Immature natural killer cell (primary cell): ENCODE measurements at regions not wholly inside any gene's neighbourhood (a gene's known extent, or its start where the extent isn't known, plus 50 kb on each side); places are given as distances from the start of the nearest gene placed in this dataset.

Experiments
- DNase-seq, 3 donors: peaks; one replicate each; pipeline ENCODE4 v3.0.0; 2022; ENCODE audit warnings: mixed read lengths in 1 of 3
- H3K27ac Mint-ChIP-seq, 6 donors: one replicate each; pipeline ENCODE4 v1.8.0; 2020; ENCODE audit warnings: mixed read lengths in 6 of 6, mild to moderate bottlenecking in 5 of 6, inconsistent platforms in 4 of 6, moderate library complexity in 3 of 6
- H3K27me3 Mint-ChIP-seq, 3 donors: one replicate each; pipeline ENCODE4 v1.8.0; 2020 to 2021; ENCODE audit warnings: low read depth in 3 of 3, mild to moderate bottlenecking in 3 of 3, mixed read lengths in 3 of 3, moderate library complexity in 3 of 3, inconsistent platforms in 1 of 3
- H3K36me3 Mint-ChIP-seq, 3 donors: one replicate each; pipeline ENCODE4 v1.8.0; 2020; ENCODE audit warnings: mixed read lengths in 3 of 3, inconsistent platforms in 2 of 3, mild to moderate bottlenecking in 2 of 3
- H3K4me1 Mint-ChIP-seq, 2 donors: one replicate each; pipeline ENCODE4 v1.8.0; 2020; ENCODE audit warnings: inconsistent platforms in 2 of 2, mild to moderate bottlenecking in 2 of 2, mixed read lengths in 2 of 2, moderate library complexity in 1 of 2
- H3K4me3 Mint-ChIP-seq, 5 donors: one replicate each; pipeline ENCODE4 v1.8.0; 2020; ENCODE audit warnings: mild to moderate bottlenecking in 5 of 5, mixed read lengths in 5 of 5, inconsistent platforms in 3 of 5, moderate library complexity in 3 of 5
- H3K9me3 Mint-ChIP-seq, 6 donors: one replicate each; pipeline ENCODE4 v1.8.0; 2020; ENCODE audit warnings: mild to moderate bottlenecking in 6 of 6, mixed read lengths in 6 of 6, inconsistent platforms in 4 of 6, moderate library complexity in 3 of 6

- peaks cover 0 to 2% (median 0%) of the 10 kb centered on the region in 6 donors for H3K9me3 Mint-ChIP-seq
- H3K27ac Mint-ChIP-seq, result no peak overlapping the region
- H3K4me1 Mint-ChIP-seq, result no peaks in the 10 kb centered on the region
- H3K4me3 Mint-ChIP-seq, result no peak overlapping the region
- no peaks in the 10 kb centered on the region for H3K36me3 Mint-ChIP-seq
- H3K27me3 Mint-ChIP-seq, result peaks cover 2 to 6% (median 3%) of the 10 kb centered on the region in 3 donors
- no peak for DNase-seq
These were observed 261.9 kb downstream of the HHIPL2 start for GRCh38 chr1:222286011-222286410.

- no peak overlapping the region for H3K4me3 Mint-ChIP-seq
- no peaks in the 10 kb centered on the region for H3K4me1 Mint-ChIP-seq
- no peak for DNase-seq
- H3K36me3 Mint-ChIP-seq, result no peaks in the 10 kb centered on the region
- peaks cover 2 to 6% (median 3%) of the 10 kb centered on the region in 3 donors for H3K27me3 Mint-ChIP-seq
- H3K9me3 Mint-ChIP-seq, result peaks cover 0 to 2% (median 0%) of the 10 kb centered on the region in 6 donors
- no peak overlapping the region for H3K27ac Mint-ChIP-seq
These were observed 262.4 kb downstream of the HHIPL2 start for GRCh38 chr1:222285526-222285925.

- no peak for DNase-seq
- Mint-ChIP-seq H3K4me3 (no peak overlapping the region), H3K4me1 (no peaks in the 10 kb centered on the region), H3K27me3 (peaks cover 3% of the 10 kb centered on the region in 3 donors), H3K36me3 (no peaks in the 10 kb centered on the region), H3K27ac (no peak overlapping the region), H3K9me3 (peaks cover 0 to 2% (median 0%) of the 10 kb centered on the region in 6 donors)
These were observed 263.4 kb downstream of the HHIPL2 start for GRCh38 chr1:222284466-222284865.

GRCh38 chr1:222283147-222283768 is 264.6 kb downstream of the HHIPL2 start:
- no peaks in the 10 kb centered on the region for H3K4me1 Mint-ChIP-seq
- no peak overlapping the region for H3K4me3 Mint-ChIP-seq
- no peak overlapping the region for H3K27ac Mint-ChIP-seq
- no peak for DNase-seq
- H3K27me3 Mint-ChIP-seq, result peaks cover 3 to 6% (median 4%) of the 10 kb centered on the region in 3 donors
- no peaks in the 10 kb centered on the region for H3K36me3 Mint-ChIP-seq
- peaks cover 0 to 4% (median 0%) of the 10 kb centered on the region in 6 donors for H3K9me3 Mint-ChIP-seq

- Mint-ChIP-seq H3K9me3 (peaks cover 0 to 4% (median 0%) of the 10 kb centered on the region in 6 donors), H3K4me1 (no peaks in the 10 kb centered on the region), H3K27me3 (peaks cover 3 to 6% (median 6%) of the 10 kb centered on the region in 3 donors), H3K27ac (no peak overlapping the region), H3K4me3 (no peak overlapping the region), H3K36me3 (no peaks in the 10 kb centered on the region)
- DNase-seq, result no peak
These were observed 268.3 kb downstream of the HHIPL2 start for GRCh38 chr1:222279591-222279990.

GRCh38 chr1:222278501-222278900 is 269.4 kb downstream of the HHIPL2 start:
- peaks cover 0 to 4% (median 0%) of the 10 kb centered on the region in 6 donors for H3K9me3 Mint-ChIP-seq
- no peaks in the 10 kb centered on the region for H3K4me1 Mint-ChIP-seq
- no peaks in the 10 kb centered on the region for H3K36me3 Mint-ChIP-seq
- no peak overlapping the region for H3K27ac Mint-ChIP-seq
- H3K4me3 Mint-ChIP-seq, result no peak overlapping the region
- DNase-seq, result no peak
- H3K27me3 Mint-ChIP-seq, result peaks cover 3 to 6% (median 6%) of the 10 kb centered on the region in 3 donors

- peaks cover 4 to 6% (median 4%) of the 10 kb centered on the region in 3 donors for H3K27me3 Mint-ChIP-seq
- no peaks in the 10 kb centered on the region for H3K4me1 Mint-ChIP-seq
- no peak overlapping the region for H3K4me3 Mint-ChIP-seq
- H3K36me3 Mint-ChIP-seq, result peaks cover 0 to 4% (median 0%) of the 10 kb centered on the region in 3 donors
- no peak overlapping the region for H3K27ac Mint-ChIP-seq
- H3K9me3 Mint-ChIP-seq, result peaks cover 0 to 9% (median 0%) of the 10 kb centered on the region in 6 donors
- no peak for DNase-seq
These were observed 272.0 kb downstream of the HHIPL2 start for GRCh38 chr1:222275729-222276465.

GRCh38 chr1:222275001-222275728 is 272.7 kb downstream of the HHIPL2 start:
- H3K27ac Mint-ChIP-seq, result no peak overlapping the region
- no peak overlapping the region for H3K4me3 Mint-ChIP-seq
- H3K27me3 Mint-ChIP-seq, result peaks cover 4 to 7% (median 6%) of the 10 kb centered on the region in 3 donors
- H3K36me3 Mint-ChIP-seq, result peaks cover 0 to 4% (median 0%) of the 10 kb centered on the region in 3 donors
- peaks cover 0 to 9% (median 0%) of the 10 kb centered on the region in 6 donors for H3K9me3 Mint-ChIP-seq
- DNase-seq, result no peak
- H3K4me1 Mint-ChIP-seq, result no peaks in the 10 kb centered on the region

- H3K27me3 Mint-ChIP-seq, result peaks cover 0 to 12% (median 4%) of the 10 kb centered on the region in 3 donors
- H3K4me1 Mint-ChIP-seq, result no peaks in the 10 kb centered on the region
- DNase-seq, result no peak
- peaks cover 0 to 6% (median 0%) of the 10 kb centered on the region in 6 donors for H3K9me3 Mint-ChIP-seq
- H3K36me3 Mint-ChIP-seq, result no peaks in the 10 kb centered on the region
- H3K27ac Mint-ChIP-seq, result no peak overlapping the region
- no peak overlapping the region for H3K4me3 Mint-ChIP-seq
These were observed 281.4 kb downstream of the HHIPL2 start for GRCh38 chr1:222266223-222267196.

GRCh38 chr1:222263791-222264190 is 284.1 kb downstream of the HHIPL2 start:
- no peaks in the 10 kb centered on the region for H3K36me3 Mint-ChIP-seq
- H3K27me3 Mint-ChIP-seq, result peaks cover 2 to 10% (median 4%) of the 10 kb centered on the region in 3 donors
- H3K4me3 Mint-ChIP-seq, result no peak overlapping the region
- no peaks in the 10 kb centered on the region for H3K4me1 Mint-ChIP-seq
- no peak for DNase-seq
- H3K27ac Mint-ChIP-seq, result no peak overlapping the region
- peaks cover 0 to 3% (median 0%) of the 10 kb centered on the region in 6 donors for H3K9me3 Mint-ChIP-seq

- peaks cover 2% of the 10 kb centered on the region in 3 donors for H3K27me3 Mint-ChIP-seq
- no peak overlapping the region for H3K27ac Mint-ChIP-seq
- no peaks in the 10 kb centered on the region for H3K36me3 Mint-ChIP-seq
- no peak overlapping the region for H3K4me3 Mint-ChIP-seq
- peaks cover 0 to 4% (median 0%) of the 10 kb centered on the region in 6 donors for H3K9me3 Mint-ChIP-seq
- no peaks in the 10 kb centered on the region for H3K4me1 Mint-ChIP-seq
- DNase-seq, result no peak
These were observed 290.9 kb downstream of the HHIPL2 start for GRCh38 chr1:222257027-222257426.

GRCh38 chr1:222256058-222256457 is 291.8 kb downstream of the HHIPL2 start:
- Mint-ChIP-seq H3K36me3 (no peaks in the 10 kb centered on the region), H3K4me1 (no peaks in the 10 kb centered on the region), H3K9me3 (peaks cover 0 to 4% (median 0%) of the 10 kb centered on the region in 6 donors), H3K27ac (no peak overlapping the region), H3K4me3 (no peak overlapping the region), H3K27me3 (peaks cover 2% of the 10 kb centered on the region in 3 donors)
- DNase-seq, result no peak

- H3K4me3 Mint-ChIP-seq, result no peak overlapping the region
These were observed 295.1 kb downstream of the HHIPL2 start for GRCh38 chr1:222252788-222253187.

More at GRCh38 chr1:222252788-222253187, 295.1 kb downstream of the HHIPL2 start:
- H3K4me1 Mint-ChIP-seq, result no peaks in the 10 kb centered on the region
- peaks cover 0 to 3% (median 3%) of the 10 kb centered on the region in 3 donors for H3K27me3 Mint-ChIP-seq
- H3K9me3 Mint-ChIP-seq, result peaks cover 0 to 4% (median 0%) of the 10 kb centered on the region in 6 donors
- no peak overlapping the region for H3K27ac Mint-ChIP-seq
- no peaks in the 10 kb centered on the region for H3K36me3 Mint-ChIP-seq
- DNase-seq, result no peak
